ENCODE measurements at regions not wholly inside any gene's neighbourhood (a gene's known extent, or its start where the extent isn't known, plus 50 kb on each side); places are given as distances from the start of the nearest gene placed in this dataset.

GRCh38 chr15:95860406-95860805, 470.1 kb upstream of the NR2F2 start:
- no peak for DNase-seq

- no peak for DNase-seq
Observed at GRCh38 chr15:95864467-95864886, 466.0 kb upstream of the NR2F2 start.

- DNase-seq, result no peak
Observed at GRCh38 chr15:95865330-95865739, 465.2 kb upstream of the NR2F2 start.

GRCh38 chr15:95866711-95867440, 463.6 kb upstream of the NR2F2 start:
- DNase-seq, result no peak

GRCh38 chr15:95868450-95868849, 462.1 kb upstream of the NR2F2 start:
- DNase-seq, result no peak

GRCh38 chr15:95868970-95869369, 461.5 kb upstream of the NR2F2 start:
- no peak for DNase-seq

- no peak for DNase-seq
Observed at GRCh38 chr15:95869920-95870319, 460.6 kb upstream of the NR2F2 start.

GRCh38 chr15:95872366-95872771, 458.1 kb upstream of the NR2F2 start:
- no peak for DNase-seq

- DNase-seq, result no peak
Observed at GRCh38 chr15:95874637-95875036, 455.9 kb upstream of the NR2F2 start.

- no peak for DNase-seq
Observed at GRCh38 chr15:95875121-95875643, 455.3 kb upstream of the NR2F2 start.

GRCh38 chr15:95880031-95880570, 450.4 kb upstream of the NR2F2 start:
- no peak for DNase-seq

GRCh38 chr15:95880630-95881029, 449.9 kb upstream of the NR2F2 start:
- no peak for DNase-seq

- no peak for DNase-seq
Observed at GRCh38 chr15:95883064-95883463, 447.4 kb upstream of the NR2F2 start.

- DNase-seq, result no peak
Observed at GRCh38 chr15:95884276-95884675, 446.2 kb upstream of the NR2F2 start.

GRCh38 chr15:95887666-95888390, 442.7 kb upstream of the NR2F2 start:
- no peak for DNase-seq

GRCh38 chr15:95888762-95889161, 441.7 kb upstream of the NR2F2 start:
- no peak for DNase-seq

GRCh38 chr15:95894407-95894956, 436.0 kb upstream of the NR2F2 start:
- DNase-seq, result no peak

GRCh38 chr15:95895508-95895907, 435.0 kb upstream of the NR2F2 start:
- DNase-seq, result no peak

GRCh38 chr15:95897651-95898050, 432.8 kb upstream of the NR2F2 start:
- no peak for DNase-seq

GRCh38 chr15:95898761-95899160, 431.7 kb upstream of the NR2F2 start:
- no peak for DNase-seq

GRCh38 chr15:95901271-95901670, 429.2 kb upstream of the NR2F2 start:
- DNase-seq, result no peak

- DNase-seq, result no peak
Observed at GRCh38 chr15:95902606-95903005, 427.9 kb upstream of the NR2F2 start.

GRCh38 chr15:95903352-95903751, 427.1 kb upstream of the NR2F2 start:
- DNase-seq, result no peak
